ENCODE measurements at regions not wholly inside any gene's neighbourhood (a gene's known extent, or its start where the extent isn't known, plus 50 kb on each side); places are given as distances from the start of the nearest gene placed in this dataset.

GRCh38 chr12:78406213-78406612 is 458.4 kb upstream of the SYT1 start:
- DNase-seq (ENCODE audit: low spot score), result no peak

GRCh38 chr12:78406828-78407227 is 457.7 kb upstream of the SYT1 start:
- DNase-seq (ENCODE audit: low spot score), result peak; percentile 10

- peak; percentile 48 for DNase-seq (ENCODE audit: low spot score)
These were observed 456.9 kb upstream of the SYT1 start for GRCh38 chr12:78407722-78408121.

GRCh38 chr12:78414071-78414470 is 450.5 kb upstream of the SYT1 start:
- DNase-seq (ENCODE audit: low spot score), result no peak

- DNase-seq (ENCODE audit: low spot score), result no peak
These were observed 445.7 kb upstream of the SYT1 start for GRCh38 chr12:78418919-78419318.

- no peak for DNase-seq (ENCODE audit: low spot score)
These were observed 445.1 kb upstream of the SYT1 start for GRCh38 chr12:78419513-78419912.

- no peak for DNase-seq (ENCODE audit: low spot score)
These were observed 443.6 kb upstream of the SYT1 start for GRCh38 chr12:78420991-78421390.

- no peak for DNase-seq (ENCODE audit: low spot score)
These were observed 434.0 kb upstream of the SYT1 start for GRCh38 chr12:78430551-78430950.

- DNase-seq (ENCODE audit: low spot score), result no peak
These were observed 432.6 kb upstream of the SYT1 start for GRCh38 chr12:78431931-78432330.

GRCh38 chr12:78439666-78440065 is 424.9 kb upstream of the SYT1 start:
- no peak for DNase-seq (ENCODE audit: low spot score)

GRCh38 chr12:78441737-78442453 is 422.7 kb upstream of the SYT1 start:
- DNase-seq (ENCODE audit: low spot score), result no peak

- DNase-seq (ENCODE audit: low spot score), result no peak
These were observed 422.1 kb upstream of the SYT1 start for GRCh38 chr12:78442454-78442801.

GRCh38 chr12:78446555-78446954 is 418.0 kb upstream of the SYT1 start:
- DNase-seq (ENCODE audit: low spot score), result no peak

- no peak for DNase-seq (ENCODE audit: low spot score)
These were observed 417.2 kb upstream of the SYT1 start for GRCh38 chr12:78447373-78447772.

- no peak for DNase-seq (ENCODE audit: low spot score)
These were observed 415.9 kb upstream of the SYT1 start for GRCh38 chr12:78448692-78449091.

GRCh38 chr12:78455991-78456390 is 408.6 kb upstream of the SYT1 start:
- no peak for DNase-seq (ENCODE audit: low spot score)

GRCh38 chr12:78457938-78458337 is 406.6 kb upstream of the SYT1 start:
- peak; percentile 35 for DNase-seq (ENCODE audit: low spot score)

GRCh38 chr12:78470354-78471195 is 394.0 kb upstream of the SYT1 start:
- DNase-seq (ENCODE audit: low spot score), result peak; percentile 43

GRCh38 chr12:78473136-78473535 is 391.4 kb upstream of the SYT1 start:
- no peak for DNase-seq (ENCODE audit: low spot score)

GRCh38 chr12:78473561-78473960 is 391.0 kb upstream of the SYT1 start:
- DNase-seq (ENCODE audit: low spot score), result no peak

GRCh38 chr12:78483767-78484315 is 380.7 kb upstream of the SYT1 start:
- DNase-seq (ENCODE audit: low spot score), result no peak

- DNase-seq (ENCODE audit: low spot score), result no peak
These were observed 374.6 kb upstream of the SYT1 start for GRCh38 chr12:78489990-78490389.

- no peak for DNase-seq (ENCODE audit: low spot score)
These were observed 373.7 kb upstream of the SYT1 start for GRCh38 chr12:78490861-78491260.

All from H4 (cell line).